ENCODE measurements at regions not wholly inside any gene's neighbourhood (a gene's known extent, or its start where the extent isn't known, plus 50 kb on each side); places are given as distances from the start of the nearest gene placed in this dataset.
A peak's percentile ranks its signal among the peaks of the same experiment; 100 is the strongest.

DNA sequence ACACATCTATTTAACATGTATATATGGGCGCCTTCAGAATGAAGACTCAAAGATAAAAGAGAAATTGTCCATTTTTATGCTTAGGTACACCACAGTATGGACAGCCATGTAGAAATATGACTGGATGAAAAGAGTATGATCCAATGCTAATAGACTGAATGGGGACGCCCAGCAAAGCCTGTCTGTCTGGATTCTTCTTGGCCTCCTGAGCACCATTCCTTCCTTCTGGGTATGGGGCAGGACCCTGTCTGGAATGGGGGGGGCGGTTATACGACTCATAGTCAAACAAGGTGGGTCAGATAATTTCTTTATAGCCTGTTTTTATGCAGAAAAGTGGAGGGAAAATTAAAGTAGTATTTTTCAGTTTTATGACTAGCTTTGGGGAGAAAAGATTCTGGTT is 81.2 kb upstream of the ABCD3 start:
- H3K36me3 ChIP-seq = no peaks in the 10 kb centered on the region

DNA sequence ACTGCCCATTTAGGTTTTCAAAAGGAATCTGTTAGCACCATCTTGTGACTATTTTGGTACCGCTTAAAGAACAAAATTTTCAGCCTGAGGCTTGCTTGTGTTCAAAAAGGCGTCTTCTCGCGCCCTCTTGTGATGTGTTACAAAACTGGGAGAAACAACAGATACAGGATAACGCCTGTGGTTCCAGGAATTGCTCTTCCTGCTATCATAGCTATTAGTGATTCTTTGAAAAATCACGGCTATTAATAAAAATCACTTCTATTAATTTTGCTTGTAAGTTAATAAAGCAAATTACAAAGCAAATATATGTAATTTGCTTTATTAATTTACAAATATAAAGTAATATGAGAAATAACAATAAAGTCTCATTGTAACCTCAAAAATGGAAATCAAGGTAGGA is 82.2 kb upstream of the ABCD3 start:
- H3K27me3 ChIP-seq = no peaks in the 10 kb centered on the region
- H3K4me3 ChIP-seq = no peak overlapping the region
- peak in 5 of 6 experiments; percentile 51 to 98 (median 94) for TF ChIP-seq CTCF (IDR thresholded peaks at IDR 0.05)
- no peak for TF ChIP-seq POLR2A (IDR thresholded peaks at IDR 0.05)
- no peaks in the 10 kb centered on the region for H3K9me3 ChIP-seq
- no peaks in the 10 kb centered on the region for H3K36me3 ChIP-seq
- peak in 1 of 3 donors; percentile 79 for DNase-seq
- no peak overlapping the region for H3K27ac ChIP-seq
- no peaks in the 10 kb centered on the region for H3K4me1 ChIP-seq

More for the DNA sequence above, 81.2 kb upstream of the ABCD3 start:
- TF ChIP-seq POLR2A (IDR thresholded peaks at IDR 0.05) = no peak
- TF ChIP-seq CTCF (IDR thresholded peaks at IDR 0.05) = no peak
- no peaks in the 10 kb centered on the region for H3K9me3 ChIP-seq
- DNase-seq = no peak
- H3K4me1 ChIP-seq = no peaks in the 10 kb centered on the region
- no peak overlapping the region for H3K4me3 ChIP-seq
- no peak overlapping the region for H3K27ac ChIP-seq
- H3K27me3 ChIP-seq = no peaks in the 10 kb centered on the region

GRCh38 chr1:94335447-94335846 is 82.7 kb upstream of the ABCD3 start:
- Histone ChIP-seq H3K9me3 (no peaks in the 10 kb centered on the region), H3K27me3 (no peaks in the 10 kb centered on the region), H3K27ac (no peak overlapping the region), H3K4me3 (no peak overlapping the region), H3K36me3 (no peaks in the 10 kb centered on the region), H3K4me1 (no peaks in the 10 kb centered on the region)
- no peak for TF ChIP-seq CTCF (IDR thresholded peaks at IDR 0.05)
- TF ChIP-seq POLR2A (IDR thresholded peaks at IDR 0.05) = no peak
- no peak for DNase-seq

DNA sequence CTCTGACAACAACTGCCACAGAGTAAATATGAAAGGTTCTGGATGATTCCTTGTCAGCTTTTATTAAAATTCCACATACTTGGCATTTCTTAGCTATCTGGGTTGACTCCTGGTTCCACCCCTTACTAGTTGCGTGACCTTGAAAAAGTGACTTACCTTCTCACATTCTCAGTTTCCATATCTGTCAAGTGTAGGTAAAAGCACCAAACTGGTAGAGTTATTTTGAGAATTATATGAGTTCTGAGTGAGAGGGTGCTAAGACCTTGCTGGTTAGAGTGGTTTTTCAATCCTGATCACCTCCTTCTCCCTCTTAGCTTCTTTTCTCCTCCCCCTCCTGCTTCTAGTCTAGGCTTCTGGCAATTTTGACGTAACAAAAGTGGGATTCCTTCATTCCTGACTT is 83.4 kb upstream of the ABCD3 start:
- Histone ChIP-seq H3K4me1 (no peaks in the 10 kb centered on the region), H3K27me3 (no peaks in the 10 kb centered on the region), H3K27ac (no peak overlapping the region), H3K9me3 (no peaks in the 10 kb centered on the region), H3K36me3 (no peaks in the 10 kb centered on the region), H3K4me3 (no peak overlapping the region)
- no peak for DNase-seq
- no peak for TF ChIP-seq CTCF (IDR thresholded peaks at IDR 0.05)
- no peak for TF ChIP-seq POLR2A (IDR thresholded peaks at IDR 0.05)

- DNase-seq = no peak
- H3K27ac ChIP-seq = no peak overlapping the region
- no peak for TF ChIP-seq CTCF (IDR thresholded peaks at IDR 0.05)
- TF ChIP-seq POLR2A (IDR thresholded peaks at IDR 0.05) = no peak
- H3K4me1 ChIP-seq = no peaks in the 10 kb centered on the region
- H3K4me3 ChIP-seq = no peak overlapping the region
- no peaks in the 10 kb centered on the region for H3K27me3 ChIP-seq
- no peaks in the 10 kb centered on the region for H3K9me3 ChIP-seq
- no peaks in the 10 kb centered on the region for H3K36me3 ChIP-seq
Observed at GRCh38 chr1:94332952-94333351, 85.2 kb upstream of the ABCD3 start.

DNA sequence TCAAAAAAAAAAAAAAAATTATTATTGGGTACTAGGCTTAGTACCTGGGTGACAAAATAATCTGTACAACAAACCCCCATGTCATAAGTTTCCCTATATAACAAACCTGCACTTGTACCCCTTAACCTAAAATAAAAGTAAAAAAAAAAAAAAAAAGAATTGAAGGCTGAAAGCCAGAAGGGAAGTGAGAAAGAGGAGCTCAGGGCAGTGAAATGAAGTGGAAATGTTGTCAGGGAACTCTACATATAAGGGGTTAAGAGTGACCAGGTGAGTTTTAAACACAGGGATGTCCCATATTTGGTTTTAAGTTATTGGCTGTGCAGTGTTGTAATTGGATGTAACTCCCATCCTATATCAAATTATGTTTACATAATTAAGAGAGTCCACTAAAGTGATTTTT is 85.7 kb upstream of the ABCD3 start:
- H3K27me3 ChIP-seq = no peaks in the 10 kb centered on the region
- DNase-seq = no peak

More for the DNA sequence above, 85.7 kb upstream of the ABCD3 start:
- TF ChIP-seq POLR2A (IDR thresholded peaks at IDR 0.05) (no peak), CTCF (IDR thresholded peaks at IDR 0.05) (no peak)
- no peaks in the 10 kb centered on the region for H3K4me1 ChIP-seq
- no peaks in the 10 kb centered on the region for H3K9me3 ChIP-seq
- H3K4me3 ChIP-seq = no peak overlapping the region
- no peaks in the 10 kb centered on the region for H3K36me3 ChIP-seq
- no peak overlapping the region for H3K27ac ChIP-seq
